ENCODE measurements at regions not wholly inside any gene's neighbourhood (a gene's known extent, or its start where the extent isn't known, plus 50 kb on each side); places are given as distances from the start of the nearest gene placed in this dataset.

GRCh38 chr5:175805256-175806011 lies 65.9 kb upstream of the CPLX2 start:
- Mint-ChIP-seq H3K36me3 (ENCODE audit: low read depth) (no peaks in the 10 kb centered on the region; the same call in 1 of the 2 replicates), H3K4me3 (no peak overlapping the region), H3K9me3 (no peaks in the 10 kb centered on the region), H3K4me1 (ENCODE audit: low read depth) (peaks cover 35% of the 10 kb centered on the region), H3K27ac (no peak overlapping the region), H3K27me3 (ENCODE audit: insufficient read depth) (peaks cover 24% of the 10 kb centered on the region)
- no peak for TF ChIP-seq CTCF (IDR thresholded peaks at IDR 0.05)
- DNase-seq: no peak

GRCh38 chr5:175808711-175809110 lies 62.7 kb upstream of the CPLX2 start:
- H3K4me1 Mint-ChIP-seq (ENCODE audit: low read depth): peaks cover 38% of the 10 kb centered on the region
- no peaks in the 10 kb centered on the region; the same call in 1 of the 2 replicates for H3K36me3 Mint-ChIP-seq (ENCODE audit: low read depth)
- no peak overlapping the region for H3K27ac Mint-ChIP-seq
- no peak overlapping the region for H3K4me3 Mint-ChIP-seq
- peaks cover 21% of the 10 kb centered on the region for H3K27me3 Mint-ChIP-seq (ENCODE audit: insufficient read depth)
- H3K9me3 Mint-ChIP-seq: no peaks in the 10 kb centered on the region
- DNase-seq: no peak
- TF ChIP-seq CTCF (IDR thresholded peaks at IDR 0.05): no peak

GRCh38 chr5:175809531-175810121 lies 61.8 kb upstream of the CPLX2 start:
- no peak for TF ChIP-seq CTCF (IDR thresholded peaks at IDR 0.05)
- Mint-ChIP-seq H3K9me3 (no peaks in the 10 kb centered on the region), H3K27ac (peak overlapping the region; percentile 76), H3K36me3 (ENCODE audit: low read depth) (no peaks in the 10 kb centered on the region; the same call in 1 of the 2 replicates), H3K27me3 (ENCODE audit: insufficient read depth) (peaks cover 15% of the 10 kb centered on the region), H3K4me3 (peak overlapping the region; percentile 69), H3K4me1 (ENCODE audit: low read depth) (peaks cover 47% of the 10 kb centered on the region)
- DNase-seq: peak; percentile 95

- Mint-ChIP-seq H3K36me3 (ENCODE audit: low read depth) (no peaks in the 10 kb centered on the region; the same call in 1 of the 2 replicates), H3K9me3 (no peaks in the 10 kb centered on the region), H3K27me3 (ENCODE audit: insufficient read depth) (peaks cover 15% of the 10 kb centered on the region), H3K4me3 (no peak overlapping the region), H3K27ac (peak overlapping the region; percentile 76), H3K4me1 (ENCODE audit: low read depth) (peaks cover 56% of the 10 kb centered on the region)
- no peak for TF ChIP-seq CTCF (IDR thresholded peaks at IDR 0.05)
- DNase-seq: no peak
Observed at GRCh38 chr5:175810457-175810856, 60.9 kb upstream of the CPLX2 start.

- TF ChIP-seq CTCF (IDR thresholded peaks at IDR 0.05): no peak
- Mint-ChIP-seq H3K4me1 (ENCODE audit: low read depth) (peaks cover 60% of the 10 kb centered on the region), H3K36me3 (ENCODE audit: low read depth) (peaks cover 4% of the 10 kb centered on the region; the same call in 1 of the 2 replicates), H3K27me3 (ENCODE audit: insufficient read depth) (peaks cover 7% of the 10 kb centered on the region), H3K27ac (no peak overlapping the region), H3K4me3 (no peak overlapping the region), H3K9me3 (no peaks in the 10 kb centered on the region)
- DNase-seq: no peak
Observed at GRCh38 chr5:175811589-175811988, 59.8 kb upstream of the CPLX2 start.

Measured in HFFc6 (cell line).